Small intestine (tissue), 7 donors: ENCODE measurements at regions not wholly inside any gene's neighbourhood (a gene's known extent, or its start where the extent isn't known, plus 50 kb on each side); places are given as distances from the start of the nearest gene placed in this dataset.

Experiments
- DNase-seq, 2 donors: peaks; one replicate each; pipeline versions ENCODE4 v3.0.0 to v3.0.0-alpha.2; 2013
- FAIRE-seq: peaks from 2 replicates; lab custom pipeline; 2012; peaks lifted over from hg19 to GRCh38; lab: Jason Lieb, UNC
- H3K27ac ChIP-seq, 3 donors: one replicate each; pipeline ENCODE4 v1.5.1; 2013; ENCODE audit warnings: low read length in 2 of 3, mild to moderate bottlenecking in 2 of 3, control low read depth in 1 of 3, inconsistent platforms in 1 of 3, low read depth in 1 of 3, moderate library complexity in 1 of 3
- H3K27me3 ChIP-seq, 3 donors: one replicate each; pipeline ENCODE4 v1.6.1; 2013; ENCODE audit warnings: low read length in 3 of 3, inconsistent platforms in 1 of 3; ENCODE audit not compliant: control insufficient read depth in 3 of 3, insufficient read depth in 3 of 3
- H3K36me3 ChIP-seq, 3 donors: one replicate each; pipeline ENCODE4 v1.6.1; 2013; ENCODE audit warnings: low read length in 3 of 3, inconsistent platforms in 1 of 3, low read depth in 1 of 3, mild to moderate bottlenecking in 1 of 3, moderate library complexity in 1 of 3; ENCODE audit not compliant: control insufficient read depth in 3 of 3, insufficient read depth in 2 of 3
- H3K4me1 ChIP-seq, 3 donors: one replicate each; pipeline ENCODE4 v1.6.1; 2013; ENCODE audit warnings: low read length in 2 of 3, inconsistent platforms in 1 of 3, low read depth in 1 of 3, mild to moderate bottlenecking in 1 of 3, moderate library complexity in 1 of 3; ENCODE audit not compliant: control insufficient read depth in 3 of 3, insufficient read depth in 2 of 3
- H3K4me3 ChIP-seq, 3 donors: one replicate each; pipeline ENCODE4 v1.5.1; 2013; ENCODE audit warnings: low read length in 3 of 3, control low read depth in 1 of 3, inconsistent platforms in 1 of 3, low read depth in 1 of 3, mild to moderate bottlenecking in 1 of 3, moderate library complexity in 1 of 3
- H3K9me3 ChIP-seq, 2 donors: one replicate each; pipeline ENCODE4 v1.6.1; 2013; ENCODE audit warnings: low read depth in 1 of 2, low read length in 1 of 2; ENCODE audit not compliant: control insufficient read depth in 2 of 2, insufficient read depth in 1 of 2
- WGBS, 3 donors: extraction: QIAGEN DNeasy Blood & Tissue Kit; methylation state at CpG; one replicate each; pipeline ENCODE4 v1.1.7; 2013; 5-methylcytosine and 5-hydroxymethylcytosine counted together
- donor health status: healthy with polysubstance abuse.
- donor health status: control.
- donor health status: control.
- donor health status: Bipolar disorder and iron deficiency.
- donor health status: healthy.

DNA sequence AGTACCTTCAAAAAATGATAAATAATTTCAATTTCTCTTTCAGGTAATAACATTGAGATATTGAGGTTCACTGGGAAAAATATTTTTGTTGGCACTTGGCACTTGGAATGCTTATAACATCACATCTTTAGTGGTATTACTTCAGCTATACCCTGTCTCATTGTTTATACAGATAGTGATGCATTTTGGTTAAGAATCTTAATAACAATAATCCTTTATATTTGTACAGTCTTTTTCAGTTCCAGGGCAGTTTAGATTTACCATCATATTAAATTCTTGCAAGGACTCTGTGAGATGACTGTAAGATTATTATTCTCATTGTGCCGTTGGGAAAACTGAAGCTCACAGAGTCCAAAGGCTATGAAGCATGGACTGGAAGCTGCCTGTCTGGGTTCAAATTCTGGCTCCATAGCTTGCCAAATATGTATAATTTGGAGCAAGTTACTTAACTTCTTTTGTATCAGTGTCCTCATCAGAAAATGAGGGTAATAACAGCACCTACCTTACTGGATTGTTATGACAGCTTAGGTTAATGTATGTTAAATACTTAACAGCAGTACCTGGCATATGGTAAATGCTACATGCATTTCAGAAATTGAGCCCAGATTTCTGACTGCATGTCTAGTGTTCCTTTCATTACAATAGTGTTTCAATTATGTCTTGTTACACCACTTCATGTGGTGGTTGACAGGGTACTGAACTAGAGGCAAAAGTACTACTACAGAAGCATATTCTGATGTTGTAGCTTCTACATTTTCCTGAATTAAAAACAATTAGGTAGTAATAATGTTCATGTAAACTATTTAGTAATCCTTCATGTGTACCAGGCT lies 272.2 kb downstream of the PLK2 start:
- Histone ChIP-seq H3K4me1 (no peaks in the 10 kb centered on the region), H3K36me3 (no peaks in the 10 kb centered on the region), H3K27ac (no peak overlapping the region), H3K9me3 (no peaks in the 10 kb centered on the region), H3K4me3 (no peak overlapping the region), H3K27me3 (no peaks in the 10 kb centered on the region)
- no peak for FAIRE-seq
- WGBS, 3 donors = 53 to 68% (median 58%) methylated on average over 1 of the region's 1 CpG
- DNase-seq = no peak

DNA sequence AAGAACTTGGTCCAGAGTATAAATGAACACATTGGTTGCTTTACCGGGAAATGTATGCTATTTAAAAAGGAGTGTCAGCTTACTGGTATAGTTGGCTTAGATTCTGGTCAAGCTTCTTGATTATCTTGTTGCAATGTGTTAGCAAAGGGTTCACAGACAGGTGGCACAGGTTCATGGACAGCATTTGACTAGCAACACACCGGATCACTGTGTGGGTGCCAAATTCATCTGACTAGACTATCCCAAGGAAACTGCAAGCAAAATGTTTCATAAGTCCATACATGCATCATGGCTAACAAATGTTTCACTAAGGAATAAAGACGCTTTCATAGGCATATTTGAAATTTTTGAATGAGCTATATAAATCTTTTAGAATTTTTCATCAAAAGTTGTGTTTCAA lies 274.1 kb downstream of the PLK2 start:
- FAIRE-seq = no peak
- Histone ChIP-seq H3K27me3 (no peaks in the 10 kb centered on the region), H3K27ac (no peak overlapping the region), H3K4me3 (no peak overlapping the region), H3K36me3 (no peaks in the 10 kb centered on the region), H3K9me3 (no peaks in the 10 kb centered on the region), H3K4me1 (no peaks in the 10 kb centered on the region)
- 74 to 86% (median 76%) methylated on average over 3 of the region's 3 CpGs for WGBS, 3 donors
- DNase-seq = no peak

DNA sequence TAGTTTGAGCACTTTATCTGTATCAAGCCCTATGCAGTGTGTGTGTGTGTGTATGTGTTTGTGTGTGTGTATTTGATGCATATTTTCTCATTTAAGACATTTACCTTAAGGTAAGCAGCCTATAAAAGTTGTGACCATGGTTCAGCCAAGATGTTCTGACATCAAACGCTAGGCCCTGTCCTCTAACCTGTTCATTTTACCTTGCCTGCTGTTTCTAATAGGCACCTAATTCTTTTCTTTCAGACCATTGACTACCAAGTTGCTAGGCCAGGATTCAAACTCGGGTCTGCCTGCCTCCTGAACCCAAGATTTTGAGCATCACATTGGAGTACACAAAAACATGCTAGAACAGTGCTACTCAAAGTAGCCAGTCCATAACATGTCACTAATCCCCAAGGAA lies 274.5 kb downstream of the PLK2 start:
- Histone ChIP-seq H3K36me3 (no peaks in the 10 kb centered on the region), H3K4me3 (no peak overlapping the region), H3K27ac (no peak overlapping the region), H3K4me1 (no peaks in the 10 kb centered on the region), H3K9me3 (no peaks in the 10 kb centered on the region), H3K27me3 (no peaks in the 10 kb centered on the region)
- 77 to 88% (median 84%) methylated on average over 2 of the region's 2 CpGs for WGBS, 3 donors
- DNase-seq = no peak
- no peak for FAIRE-seq

DNA sequence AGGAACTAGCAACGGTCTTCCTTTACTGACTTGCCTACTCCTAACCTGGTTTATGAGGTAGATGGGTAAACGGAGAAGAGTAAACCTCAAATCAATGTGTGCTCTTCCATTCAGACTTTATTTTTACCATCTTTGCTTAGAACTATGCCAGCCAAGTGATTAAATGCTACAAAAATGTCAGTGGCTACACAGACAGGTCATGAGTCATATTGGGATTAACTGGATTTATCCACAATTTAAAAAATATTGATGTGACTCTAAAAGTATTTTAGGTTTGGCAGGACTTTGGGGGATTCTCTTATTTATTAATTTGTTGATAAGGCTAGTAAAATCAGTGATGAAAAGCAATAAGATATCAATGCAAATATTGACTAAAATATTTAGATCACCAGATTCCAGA lies 275.0 kb downstream of the PLK2 start:
- WGBS, 3 donors = 70 to 79% (median 70%) methylated on average over 2 of the region's 2 CpGs

DNA sequence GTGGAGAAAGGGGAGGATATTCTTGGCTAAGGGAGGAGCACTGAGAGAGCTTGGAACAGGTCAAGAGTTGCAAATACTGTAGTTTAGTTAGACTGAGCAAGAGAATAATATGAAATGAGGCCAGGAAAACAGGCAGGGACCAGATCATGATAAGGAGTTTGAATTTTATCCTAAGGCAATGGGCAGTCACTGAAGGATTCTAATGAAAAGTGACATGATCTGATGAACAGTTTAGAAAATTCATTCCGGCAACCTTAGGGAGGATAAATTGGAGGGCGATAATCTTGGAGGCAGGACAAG lies 276.1 kb downstream of the PLK2 start:
- DNase-seq = no peak
- H3K4me3 ChIP-seq = no peak overlapping the region
- FAIRE-seq = no peak
- H3K27me3 ChIP-seq = no peaks in the 10 kb centered on the region
- no peak overlapping the region for H3K27ac ChIP-seq
- no peaks in the 10 kb centered on the region for H3K4me1 ChIP-seq
- no peaks in the 10 kb centered on the region for H3K9me3 ChIP-seq
- 94 to 97% (median 96%) methylated on average over 2 of the region's 2 CpGs for WGBS, 3 donors
- H3K36me3 ChIP-seq = no peaks in the 10 kb centered on the region

More for the DNA sequence above, 275.0 kb downstream of the PLK2 start:
- no peaks in the 10 kb centered on the region for H3K36me3 ChIP-seq
- no peak overlapping the region for H3K27ac ChIP-seq
- DNase-seq (no peak), FAIRE-seq (no peak)
- H3K27me3 ChIP-seq = no peaks in the 10 kb centered on the region
- H3K4me1 ChIP-seq = no peaks in the 10 kb centered on the region
- no peaks in the 10 kb centered on the region for H3K9me3 ChIP-seq
- no peak overlapping the region for H3K4me3 ChIP-seq

DNA sequence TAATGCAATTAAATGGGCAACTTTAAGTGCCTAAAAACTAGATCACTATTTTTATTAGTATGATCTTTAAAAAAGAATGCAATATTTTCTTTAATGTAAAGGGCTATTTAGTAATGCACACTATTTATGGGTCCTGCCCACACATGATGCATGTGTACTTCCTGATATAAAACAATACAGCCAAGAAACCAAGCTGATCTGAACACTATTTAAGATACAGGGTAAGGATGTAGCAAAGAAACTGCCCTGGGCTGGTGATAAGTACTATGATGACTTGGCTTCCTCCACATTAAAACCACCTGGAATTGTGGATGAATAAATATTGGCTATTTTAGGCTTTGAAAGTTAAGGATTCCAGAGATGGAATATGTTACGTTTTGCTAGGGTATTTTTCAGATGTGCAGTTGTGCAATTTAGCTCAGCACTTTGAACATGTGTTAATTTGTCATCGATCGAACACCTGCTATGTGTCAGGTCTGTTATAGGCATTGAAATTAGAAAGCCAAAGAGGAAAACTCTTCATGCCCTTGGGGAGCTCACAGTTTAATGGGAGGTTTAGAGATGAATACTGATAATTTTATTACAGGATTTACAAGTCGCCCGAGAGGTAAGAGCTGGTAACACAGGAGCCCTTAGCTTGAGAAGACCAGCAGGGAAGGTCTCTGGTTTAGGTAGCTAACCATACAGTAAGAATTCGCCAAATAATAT lies 276.7 kb downstream of the PLK2 start:
- Histone ChIP-seq H3K27ac (no peak overlapping the region), H3K9me3 (no peaks in the 10 kb centered on the region), H3K4me1 (no peaks in the 10 kb centered on the region), H3K27me3 (no peaks in the 10 kb centered on the region), H3K36me3 (no peaks in the 10 kb centered on the region), H3K4me3 (no peak overlapping the region)
- DNase-seq (no peak), FAIRE-seq (no peak)
- WGBS, 3 donors = 75 to 85% (median 78%) methylated on average over 6 of the region's 6 CpGs

DNA sequence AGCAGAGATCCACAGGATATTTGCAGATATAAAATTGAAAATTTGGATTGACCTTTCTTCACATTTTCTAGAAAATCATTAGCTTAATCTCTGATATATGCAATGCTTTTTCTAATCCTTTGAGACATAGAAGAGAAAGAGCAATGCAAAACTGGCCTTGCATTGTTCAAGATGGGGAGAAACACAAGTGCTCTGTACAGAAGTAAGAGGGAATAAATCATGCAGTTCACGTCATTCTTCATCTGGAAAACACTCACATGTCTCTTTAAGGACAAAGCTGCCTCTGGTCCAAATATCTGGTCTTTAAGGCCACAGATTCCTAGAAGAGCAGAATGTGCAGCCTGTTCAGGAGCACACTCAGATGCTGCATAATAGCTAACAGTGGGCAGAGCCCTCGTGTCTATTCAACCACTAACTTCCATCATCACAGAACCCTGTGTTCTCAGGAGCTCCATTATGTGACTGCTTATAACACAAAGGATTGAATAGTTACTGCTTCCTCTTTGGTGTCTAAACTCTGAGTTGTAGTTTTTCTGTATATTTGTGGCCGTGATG lies 277.5 kb downstream of the PLK2 start:
- FAIRE-seq (no peak), DNase-seq (no peak)
- WGBS, 3 donors = 53 to 61% (median 56%) methylated on average over 3 of the region's 3 CpGs
- H3K27ac ChIP-seq = no peak overlapping the region
- H3K36me3 ChIP-seq = no peaks in the 10 kb centered on the region
- no peaks in the 10 kb centered on the region for H3K9me3 ChIP-seq
- no peak overlapping the region for H3K4me3 ChIP-seq
- no peaks in the 10 kb centered on the region for H3K4me1 ChIP-seq
- no peaks in the 10 kb centered on the region for H3K27me3 ChIP-seq

DNA sequence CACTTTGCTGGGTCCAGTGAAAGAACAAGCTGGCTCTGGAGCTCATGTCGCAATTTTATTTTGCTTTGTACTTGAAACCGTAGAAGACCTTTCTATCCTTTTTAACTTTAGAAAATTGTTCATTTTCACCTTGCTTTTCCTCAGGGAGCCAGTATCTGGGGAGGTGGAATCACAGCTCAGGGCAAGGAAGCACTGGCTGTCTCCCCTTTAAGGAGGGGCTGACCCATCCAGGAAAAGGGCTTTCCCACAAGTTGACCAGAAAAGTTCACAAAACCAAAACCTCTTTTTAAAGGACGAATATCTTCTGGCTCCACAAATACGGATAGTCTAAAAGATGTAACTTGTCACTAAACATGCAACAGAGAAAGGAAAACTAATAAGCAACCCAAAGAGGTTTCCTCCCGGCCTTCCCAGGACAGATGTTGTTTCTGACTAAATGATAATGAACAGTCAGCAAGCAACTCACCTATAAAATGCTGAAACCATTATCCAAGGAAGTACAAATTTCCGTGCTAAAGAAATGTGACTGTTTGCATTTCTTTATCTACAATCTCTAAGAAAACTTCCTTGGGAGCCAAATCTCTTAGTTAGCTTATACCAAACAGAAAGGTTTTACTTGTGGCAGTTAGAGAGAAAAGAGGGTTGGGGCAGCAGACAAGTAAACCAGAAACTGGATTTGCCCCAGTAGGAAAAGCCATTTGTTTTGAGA lies 278.2 kb downstream of the PLK2 start:
- no peaks in the 10 kb centered on the region for H3K4me1 ChIP-seq
- H3K36me3 ChIP-seq = no peaks in the 10 kb centered on the region
- FAIRE-seq (no peak), DNase-seq (no peak)
- no peak overlapping the region for H3K27ac ChIP-seq
- no peak overlapping the region for H3K4me3 ChIP-seq
- 44 to 65% (median 56%) methylated on average over 6 of the region's 6 CpGs for WGBS, 3 donors
- no peaks in the 10 kb centered on the region for H3K27me3 ChIP-seq
- H3K9me3 ChIP-seq = no peaks in the 10 kb centered on the region
